ENCODE measurements at regions not wholly inside any gene's neighbourhood (a gene's known extent, or its start where the extent isn't known, plus 50 kb on each side); places are given as distances from the start of the nearest gene placed in this dataset.
"Not testable (repeated sequence)": the region's sequence is repeated elsewhere in the genome, so short reads cannot be mapped to it uniquely, and the experiment has no call there.

GRCh38 chr12:68428724-68429501 is 96.8 kb upstream of the MDM1 start:
- no peak overlapping the region for H3K4me3 Mint-ChIP-seq
- H3K36me3 Mint-ChIP-seq = peaks cover 19 to 67% (median 21%) of the 10 kb centered on the region in 3 donors
- H3K27me3 Mint-ChIP-seq (ENCODE audit: low read depth in 3 of 3) = peaks cover 0 to 1% (median 0%) of the 10 kb centered on the region in 3 donors
- DNase-seq = no peak
- peaks cover 35 to 56% of the 10 kb centered on the region in 2 donors for H3K4me1 Mint-ChIP-seq
- H3K9me3 Mint-ChIP-seq = no peaks in the 10 kb centered on the region
- peak overlapping the region in 2 of 6 donors; percentile 30 to 48 for H3K27ac Mint-ChIP-seq

- Mint-ChIP-seq H3K27me3 (ENCODE audit: low read depth in 3 of 3) (peaks cover 0 to 1% (median 0%) of the 10 kb centered on the region in 3 donors), H3K27ac (peak overlapping the region in 1 of 6 donors; percentile 69), H3K4me3 (no peak overlapping the region), H3K9me3 (no peaks in the 10 kb centered on the region), H3K36me3 (peaks cover 27 to 73% (median 29%) of the 10 kb centered on the region in 3 donors), H3K4me1 (peaks cover 39 to 61% of the 10 kb centered on the region in 2 donors)
- no peak for DNase-seq
Measured at GRCh38 chr12:68429696-68430095, 97.5 kb upstream of the MDM1 start.

GRCh38 chr12:68431786-68432185 is 99.6 kb upstream of the MDM1 start:
- DNase-seq = no peak
- no peaks in the 10 kb centered on the region for H3K9me3 Mint-ChIP-seq
- H3K27ac Mint-ChIP-seq = peak overlapping the region; percentile 67 to 94 (median 80)
- H3K27me3 Mint-ChIP-seq (ENCODE audit: low read depth in 3 of 3) = no peaks in the 10 kb centered on the region
- H3K4me1 Mint-ChIP-seq = peaks cover 42 to 63% of the 10 kb centered on the region in 2 donors
- peak overlapping the region; percentile 35 to 83 (median 50) for H3K4me3 Mint-ChIP-seq
- H3K36me3 Mint-ChIP-seq = peaks cover 36 to 77% (median 42%) of the 10 kb centered on the region in 3 donors

- peaks cover 41 to 81% (median 47%) of the 10 kb centered on the region in 3 donors for H3K36me3 Mint-ChIP-seq
- H3K4me1 Mint-ChIP-seq = peaks cover 51 to 71% of the 10 kb centered on the region in 2 donors
- peak overlapping the region in 1 of 5 donors; percentile 83 for H3K4me3 Mint-ChIP-seq
- peak overlapping the region in 4 of 6 donors; percentile 28 to 94 (median 65) for H3K27ac Mint-ChIP-seq
- H3K9me3 Mint-ChIP-seq = no peaks in the 10 kb centered on the region
- no peak for DNase-seq
- peaks cover 0 to 3% (median 2%) of the 10 kb centered on the region in 3 donors for H3K27me3 Mint-ChIP-seq (ENCODE audit: low read depth in 3 of 3)
Measured at GRCh38 chr12:68432622-68433021, 100.5 kb upstream of the MDM1 start.

- Mint-ChIP-seq H3K27ac (peak overlapping the region in 5 of 6 donors; percentile 29 to 88 (median 50)), H3K4me1 (peaks cover 68 to 92% of the 10 kb centered on the region in 2 donors), H3K9me3 (no peaks in the 10 kb centered on the region), H3K36me3 (peaks cover 38 to 78% (median 46%) of the 10 kb centered on the region in 3 donors), H3K4me3 (peak overlapping the region in 1 of 5 donors; percentile 14), H3K27me3 (ENCODE audit: low read depth in 3 of 3) (peaks cover 0 to 4% (median 2%) of the 10 kb centered on the region in 3 donors)
- DNase-seq = no peak
Measured at GRCh38 chr12:68434391-68435298, 102.5 kb upstream of the MDM1 start.

- Mint-ChIP-seq H3K9me3 (no peaks in the 10 kb centered on the region), H3K27ac (peak overlapping the region in 5 of 6 donors; percentile 50 to 88 (median 75)), H3K4me1 (peaks cover 75 to 98% of the 10 kb centered on the region in 2 donors), H3K4me3 (peak overlapping the region in 1 of 5 donors; percentile 14), H3K36me3 (peaks cover 38 to 83% (median 46%) of the 10 kb centered on the region in 3 donors), H3K27me3 (ENCODE audit: low read depth in 3 of 3) (peaks cover 0 to 4% (median 2%) of the 10 kb centered on the region in 3 donors)
- DNase-seq = no peak
Measured at GRCh38 chr12:68435299-68435637, 103.1 kb upstream of the MDM1 start.

- Mint-ChIP-seq H3K4me1 (peaks cover 76 to 100% of the 10 kb centered on the region in 2 donors), H3K4me3 (peak overlapping the region in 1 of 5 donors; percentile 2), H3K27ac (peak overlapping the region in 3 of 6 donors; percentile 50 to 79 (median 66)), H3K36me3 (peaks cover 38 to 78% (median 46%) of the 10 kb centered on the region in 3 donors), H3K9me3 (no peaks in the 10 kb centered on the region), H3K27me3 (ENCODE audit: low read depth in 3 of 3) (peaks cover 0 to 4% (median 2%) of the 10 kb centered on the region in 3 donors)
- DNase-seq = no peak
Measured at GRCh38 chr12:68435816-68436215, 103.7 kb upstream of the MDM1 start.

GRCh38 chr12:68438601-68439000 is 106.4 kb upstream of the MDM1 start:
- Mint-ChIP-seq H3K27ac (peak overlapping the region in 5 of 6 donors; percentile 67 to 99 (median 85)), H3K4me1 (peaks cover 83 to 100% of the 10 kb centered on the region in 2 donors), H3K4me3 (peak overlapping the region in 3 of 5 donors; percentile 25 to 72 (median 57)), H3K9me3 (peaks cover 0 to under 1% (median 0%) of the 10 kb centered on the region in 6 donors), H3K36me3 (peaks cover 35 to 77% (median 37%) of the 10 kb centered on the region in 3 donors), H3K27me3 (ENCODE audit: low read depth in 3 of 3) (peaks cover 0 to 5% (median 2%) of the 10 kb centered on the region in 3 donors)
- no peak for DNase-seq

- peaks cover 83 to 100% of the 10 kb centered on the region in 2 donors for H3K4me1 Mint-ChIP-seq
- peak overlapping the region; percentile 3 to 74 (median 49) for H3K4me3 Mint-ChIP-seq
- no peak for DNase-seq
- peaks cover 28 to 76% (median 30%) of the 10 kb centered on the region in 3 donors for H3K36me3 Mint-ChIP-seq
- peaks cover 0 to 2% (median 0%) of the 10 kb centered on the region in 6 donors for H3K9me3 Mint-ChIP-seq
- H3K27me3 Mint-ChIP-seq (ENCODE audit: low read depth in 3 of 3) = peaks cover 0 to 5% (median 2%) of the 10 kb centered on the region in 3 donors
- peak overlapping the region; percentile 39 to 99 (median 86) for H3K27ac Mint-ChIP-seq
Measured at GRCh38 chr12:68439368-68440045, 107.3 kb upstream of the MDM1 start.

- Mint-ChIP-seq H3K4me1 (peaks cover 89 to 100% of the 10 kb centered on the region in 2 donors), H3K9me3 (peaks cover 0 to 2% (median 0%) of the 10 kb centered on the region in 6 donors), H3K36me3 (peaks cover 22 to 76% (median 24%) of the 10 kb centered on the region in 3 donors), H3K4me3 (peak overlapping the region in 4 of 5 donors; percentile 12 to 74 (median 53)), H3K27ac (peak overlapping the region; percentile 39 to 99 (median 86)), H3K27me3 (ENCODE audit: low read depth in 3 of 3) (peaks cover 0 to 5% (median 2%) of the 10 kb centered on the region in 3 donors)
- DNase-seq = no peak
Measured at GRCh38 chr12:68440068-68440581, 108.0 kb upstream of the MDM1 start.

GRCh38 chr12:68441167-68441566 is 109.0 kb upstream of the MDM1 start:
- Mint-ChIP-seq H3K4me3 (peak overlapping the region; percentile 69 to 87 (median 82)), H3K36me3 (peaks cover 11 to 70% (median 21%) of the 10 kb centered on the region in 3 donors), H3K27me3 (ENCODE audit: low read depth in 3 of 3) (peaks cover 0 to 5% (median 2%) of the 10 kb centered on the region in 3 donors), H3K27ac (peak overlapping the region; percentile 78 to 99 (median 95)), H3K9me3 (peaks cover 0 to 2% (median 0%) of the 10 kb centered on the region in 6 donors), H3K4me1 (peaks cover 91 to 100% of the 10 kb centered on the region in 2 donors)
- no peak for DNase-seq

GRCh38 chr12:68442353-68442972 is 110.3 kb upstream of the MDM1 start:
- peaks cover 94 to 100% of the 10 kb centered on the region in 2 donors for H3K4me1 Mint-ChIP-seq
- H3K27me3 Mint-ChIP-seq (ENCODE audit: low read depth in 3 of 3); H3K9me3 Mint-ChIP-seq: not testable (repeated sequence)
- H3K27ac Mint-ChIP-seq = peak overlapping the region; percentile 78 to 99 (median 95)
- H3K36me3 Mint-ChIP-seq = peaks cover 2 to 65% (median 16%) of the 10 kb centered on the region in 3 donors
- H3K4me3 Mint-ChIP-seq = peak overlapping the region; percentile 45 to 87 (median 82)
- peak in 1 of 3 donors; percentile 40 for DNase-seq

All from immature natural killer cell (primary cell).